ENCODE measurements at regions not wholly inside any gene's neighbourhood (a gene's known extent, or its start where the extent isn't known, plus 50 kb on each side); places are given as distances from the start of the nearest gene placed in this dataset.
"Not testable (repeated sequence)": the region's sequence is repeated elsewhere in the genome, so short reads cannot be mapped to it uniquely, and the experiment has no call there.

GRCh38 chr1:146355373-146355772, 126.6 kb upstream of the NOTCH2NLA start:
- BruUV-seq (replicated peaks); CTCF ChIA-PET; H3K9ac ChIP-seq (replicated peaks; ENCODE audit: extremely low read depth, insufficient read depth, low read length); H3K36me3 ChIP-seq (ENCODE audit: control insufficient read depth in 2 of 2, extremely low read depth in 1 of 2, insufficient read depth in 2 of 2, low read length in 2 of 2); H4K20me1 ChIP-seq (replicated peaks; ENCODE audit: control insufficient read depth, extremely low read depth, insufficient read depth, low read length); H3K27me3 ChIP-seq (ENCODE audit: control insufficient read depth in 2 of 2, insufficient read depth in 2 of 2, low read length in 2 of 2); intact Hi-C loops (cut with micrococcal nuclease); H3K9me1 ChIP-seq (replicated peaks; ENCODE audit: control insufficient read depth, extremely low read depth, insufficient read depth, low read length); POLR2A ChIA-PET; H2AFZ ChIP-seq (ENCODE audit: low read depth, low read length); H3K4me2 ChIP-seq (ENCODE audit: insufficient read depth, low read length); FAIRE-seq; H3K9me3 ChIP-seq (replicated peaks; ENCODE audit: control insufficient read depth, insufficient read depth, low read length); H3K27ac ChIP-seq (ENCODE audit: insufficient read depth, low read depth, low read length); H3K4me1 ChIP-seq (ENCODE audit: control insufficient read depth, extremely low read depth, insufficient read depth, low read length); H3K79me2 ChIP-seq (ENCODE audit: control insufficient read depth, insufficient read depth, low read length); H3K4me3 ChIP-seq (replicated peaks in 1 of 3; ENCODE audit: insufficient read depth in 1 of 3, low read depth in 1 of 3, low read length in 3 of 3); DNase-seq (ENCODE audit: low read depth, low spot score); dilution Hi-C loops (cut with MboI; ENCODE audit: extremely low pct_ligation_motif_present, low sequenced_read_pairs): not testable (repeated sequence)

- H3K79me2 ChIP-seq (ENCODE audit: control insufficient read depth, insufficient read depth, low read length); H2AFZ ChIP-seq (ENCODE audit: low read depth, low read length); H3K9me3 ChIP-seq (replicated peaks; ENCODE audit: control insufficient read depth, insufficient read depth, low read length); CTCF ChIA-PET; H3K4me2 ChIP-seq (ENCODE audit: insufficient read depth, low read length); DNase-seq (ENCODE audit: low read depth, low spot score); H3K9ac ChIP-seq (replicated peaks; ENCODE audit: extremely low read depth, insufficient read depth, low read length); intact Hi-C loops (cut with micrococcal nuclease); POLR2A ChIA-PET; H3K4me1 ChIP-seq (ENCODE audit: control insufficient read depth, extremely low read depth, insufficient read depth, low read length); BruUV-seq (replicated peaks); H3K27ac ChIP-seq (ENCODE audit: insufficient read depth, low read depth, low read length); H3K27me3 ChIP-seq (ENCODE audit: control insufficient read depth in 2 of 2, insufficient read depth in 2 of 2, low read length in 2 of 2); dilution Hi-C loops (cut with MboI; ENCODE audit: extremely low pct_ligation_motif_present, low sequenced_read_pairs); H3K36me3 ChIP-seq (ENCODE audit: control insufficient read depth in 2 of 2, extremely low read depth in 1 of 2, insufficient read depth in 2 of 2, low read length in 2 of 2); H3K9me1 ChIP-seq (replicated peaks; ENCODE audit: control insufficient read depth, extremely low read depth, insufficient read depth, low read length); FAIRE-seq; H3K4me3 ChIP-seq (replicated peaks in 1 of 3; ENCODE audit: insufficient read depth in 1 of 3, low read depth in 1 of 3, low read length in 3 of 3); H4K20me1 ChIP-seq (replicated peaks; ENCODE audit: control insufficient read depth, extremely low read depth, insufficient read depth, low read length): not testable (repeated sequence)
These were observed 98.0 kb upstream of the NOTCH2NLA start for GRCh38 chr1:146326863-146327262.

- dilution Hi-C loops (cut with MboI; ENCODE audit: extremely low pct_ligation_motif_present, low sequenced_read_pairs) = not testable (repeated sequence)
These were observed 95.6 kb upstream of the NOTCH2NLA start for GRCh38 chr1:146324463-146324862.

GRCh38 chr1:146323302-146323701, 94.5 kb upstream of the NOTCH2NLA start:
- H3K27ac ChIP-seq (ENCODE audit: insufficient read depth, low read depth, low read length); H3K4me1 ChIP-seq (ENCODE audit: control insufficient read depth, extremely low read depth, insufficient read depth, low read length); H3K9ac ChIP-seq (replicated peaks; ENCODE audit: extremely low read depth, insufficient read depth, low read length); FAIRE-seq; H4K20me1 ChIP-seq (replicated peaks; ENCODE audit: control insufficient read depth, extremely low read depth, insufficient read depth, low read length); H3K27me3 ChIP-seq (ENCODE audit: control insufficient read depth in 2 of 2, insufficient read depth in 2 of 2, low read length in 2 of 2); dilution Hi-C loops (cut with MboI; ENCODE audit: extremely low pct_ligation_motif_present, low sequenced_read_pairs); POLR2A ChIA-PET; H3K36me3 ChIP-seq (ENCODE audit: control insufficient read depth in 2 of 2, extremely low read depth in 1 of 2, insufficient read depth in 2 of 2, low read length in 2 of 2); H2AFZ ChIP-seq (ENCODE audit: low read depth, low read length); H3K4me3 ChIP-seq (replicated peaks in 1 of 3; ENCODE audit: insufficient read depth in 1 of 3, low read depth in 1 of 3, low read length in 3 of 3); H3K9me3 ChIP-seq (replicated peaks; ENCODE audit: control insufficient read depth, insufficient read depth, low read length); BruUV-seq (replicated peaks); H3K79me2 ChIP-seq (ENCODE audit: control insufficient read depth, insufficient read depth, low read length); H3K4me2 ChIP-seq (ENCODE audit: insufficient read depth, low read length); H3K9me1 ChIP-seq (replicated peaks; ENCODE audit: control insufficient read depth, extremely low read depth, insufficient read depth, low read length); intact Hi-C loops (cut with micrococcal nuclease); DNase-seq (ENCODE audit: low read depth, low spot score); CTCF ChIA-PET: not testable (repeated sequence)

More at GRCh38 chr1:146324463-146324862, 95.6 kb upstream of the NOTCH2NLA start:
- FAIRE-seq; intact Hi-C loops (cut with micrococcal nuclease); H3K4me3 ChIP-seq (replicated peaks in 1 of 3; ENCODE audit: insufficient read depth in 1 of 3, low read depth in 1 of 3, low read length in 3 of 3); DNase-seq (ENCODE audit: low read depth, low spot score); H3K4me2 ChIP-seq (ENCODE audit: insufficient read depth, low read length); H3K4me1 ChIP-seq (ENCODE audit: control insufficient read depth, extremely low read depth, insufficient read depth, low read length); H4K20me1 ChIP-seq (replicated peaks; ENCODE audit: control insufficient read depth, extremely low read depth, insufficient read depth, low read length); BruUV-seq (replicated peaks); H3K9me1 ChIP-seq (replicated peaks; ENCODE audit: control insufficient read depth, extremely low read depth, insufficient read depth, low read length); H2AFZ ChIP-seq (ENCODE audit: low read depth, low read length); CTCF ChIA-PET; H3K79me2 ChIP-seq (ENCODE audit: control insufficient read depth, insufficient read depth, low read length); H3K9me3 ChIP-seq (replicated peaks; ENCODE audit: control insufficient read depth, insufficient read depth, low read length); H3K9ac ChIP-seq (replicated peaks; ENCODE audit: extremely low read depth, insufficient read depth, low read length); H3K27me3 ChIP-seq (ENCODE audit: control insufficient read depth in 2 of 2, insufficient read depth in 2 of 2, low read length in 2 of 2); POLR2A ChIA-PET; H3K36me3 ChIP-seq (ENCODE audit: control insufficient read depth in 2 of 2, extremely low read depth in 1 of 2, insufficient read depth in 2 of 2, low read length in 2 of 2); H3K27ac ChIP-seq (ENCODE audit: insufficient read depth, low read depth, low read length): not testable (repeated sequence)
